HEK293T (cell line): ENCODE measurements at regions not wholly inside any gene's neighbourhood (a gene's known extent, or its start where the extent isn't known, plus 50 kb on each side); places are given as distances from the start of the nearest gene placed in this dataset.

Experiments used
- ARNT ChIP-seq: fragments of 450-650 bp; IDR thresholded peaks from 2 replicates; pipeline ENCODE4 v1.6.1; 2017; ENCODE audit warnings: mild to moderate bottlenecking
- BHLHE40 ChIP-seq: fragments of 450-650 bp; IDR thresholded peaks from 2 replicates; pipeline ENCODE4 v1.6.1; 2016; ENCODE audit warnings: mild to moderate bottlenecking, moderate library complexity, borderline replicate concordance
- ELF4 ChIP-seq: fragments of 450-650 bp; IDR thresholded peaks from 2 replicates; pipeline ENCODE4 v1.6.1; 2017; ENCODE audit warnings: antibody characterized with exemption
- FOXA1 ChIP-seq: fragments of 450-650 bp; IDR thresholded peaks from 2 replicates; pipeline ENCODE4 v1.6.1; 2016; ENCODE audit warnings: mild to moderate bottlenecking
- FOXM1 ChIP-seq: fragments of 450-650 bp; IDR thresholded peaks from 2 replicates; pipeline ENCODE4 v1.6.1; 2017; ENCODE audit warnings: mild to moderate bottlenecking, borderline replicate concordance
- LEF1 ChIP-seq: fragments of 450-650 bp; IDR thresholded peaks from 2 replicates; pipeline ENCODE4 v1.6.1; 2017; ENCODE audit warnings: mild to moderate bottlenecking, borderline replicate concordance
- SP1 ChIP-seq: fragments of 450-650 bp; IDR thresholded peaks from 2 replicates; pipeline ENCODE4 v1.6.1; 2017
- SUZ12 ChIP-seq: fragments of 450-650 bp; IDR thresholded peaks from 2 replicates; pipeline ENCODE4 v1.6.1; 2016; ENCODE audit warnings: mild to moderate bottlenecking
- ZNF384 ChIP-seq: fragments of 450-650 bp; IDR thresholded peaks from 2 replicates; pipeline ENCODE4 v1.6.1; 2016

- TF ChIP-seq ELF4 (no peak), BHLHE40 (no peak), LEF1 (no peak), ZNF384 (no peak), FOXA1 (no peak), SUZ12 (no peak), ARNT (no peak), SP1 (no peak), FOXM1 (no peak)
These were observed 142.8 kb downstream of the ID4 start for GRCh38 chr6:19979986-19980385.
